ENCODE measurements at regions not wholly inside any gene's neighbourhood (a gene's known extent, or its start where the extent isn't known, plus 50 kb on each side); places are given as distances from the start of the nearest gene placed in this dataset.

- H3K18ac ChIP-seq (ENCODE audit: extremely low read depth, low read length), result no peak overlapping the region
- no peaks in the 10 kb centered on the region for H3K4me1 ChIP-seq (replicated peaks in 1 of 4; ENCODE audit: control insufficient read depth in 3 of 4, insufficient read depth in 4 of 4, low read length in 3 of 4)
- no peaks in the 10 kb centered on the region for H3K79me1 ChIP-seq (ENCODE audit: low read depth, low read length)
- H4K91ac ChIP-seq (replicated peaks; ENCODE audit: insufficient read length, low read length), result no peak overlapping the region
- H3K27ac ChIP-seq (ENCODE audit: low read depth, low read length), result no peak overlapping the region
- ChIA-PET CTCF (ENCODE audit: partially characterized antibody) (interaction anchor here (1.0 to 1.6 kb wide), 2 partner anchors 14 to 118 kb away, joined by 4 read pairs; no protein-coding TSS in a partner anchor), POLR2A (ENCODE audit: partially characterized antibody) (no interaction called here)
- H4K8ac ChIP-seq (ENCODE audit: extremely low read depth, insufficient read depth, low read length), result no peak overlapping the region
- no peak overlapping the region for H3K14ac ChIP-seq (ENCODE audit: insufficient read length)
- H3K27me3 ChIP-seq (replicated peaks in 1 of 4; ENCODE audit: control insufficient read depth in 3 of 4, extremely low read depth in 1 of 4, insufficient read depth in 3 of 4, low read length in 3 of 4), result no peaks in the 10 kb centered on the region
- no peak overlapping the region for H2BK5ac ChIP-seq (ENCODE audit: low read depth, low read length)
- no peak overlapping the region for H3K23ac ChIP-seq (ENCODE audit: insufficient read length)
- no peak overlapping the region for H3K56ac ChIP-seq (replicated peaks; ENCODE audit: insufficient read length, low read depth, low read length)
- DNase-seq (ENCODE audit: low read depth in 1 of 2, low spot score in 2 of 2) (no peak), FAIRE-seq (no peak)
- H2BK15ac ChIP-seq (ENCODE audit: low read length), result no peak overlapping the region
- no peaks in the 10 kb centered on the region for H3K36me3 ChIP-seq (ENCODE audit: control insufficient read depth in 2 of 4, insufficient read depth in 4 of 4, low read length in 3 of 4)
- no peak overlapping the region for H3K9ac ChIP-seq (replicated peaks in 1 of 4; ENCODE audit: extremely low read depth in 1 of 4, low read depth in 3 of 4, low read length in 3 of 4)
- no peaks in the 10 kb centered on the region for H3K9me3 ChIP-seq (ENCODE audit: insufficient read depth in 2 of 2, low read depth in 1 of 2, low read length in 1 of 2)
- H3K4me2 ChIP-seq (ENCODE audit: insufficient read depth in 1 of 2, low read depth in 2 of 2, low read length in 2 of 2), result no peak overlapping the region
- H3K23me2 ChIP-seq (ENCODE audit: low read depth, low read length), result no peaks in the 10 kb centered on the region
- no peak overlapping the region for H4K5ac ChIP-seq (ENCODE audit: insufficient read length, low read depth, low read length)
- no peak overlapping the region for H2BK120ac ChIP-seq (replicated peaks; ENCODE audit: low read depth, low read length)
- H2BK12ac ChIP-seq (ENCODE audit: low read depth, low read length), result no peak overlapping the region
- H2BK20ac ChIP-seq (ENCODE audit: low read length), result no peak overlapping the region
- H2AK5ac ChIP-seq (ENCODE audit: low read depth, low read length), result no peak overlapping the region
- H3K4ac ChIP-seq (replicated peaks; ENCODE audit: insufficient read length, low read depth, low read length), result no peak overlapping the region
- no peak overlapping the region for H2AFZ ChIP-seq (ENCODE audit: low read length)
- no peak overlapping the region for H3K4me3 ChIP-seq (ENCODE audit: extremely low read depth in 1 of 4, insufficient read depth in 2 of 4, low read depth in 3 of 4, low read length in 4 of 4)
- no peaks in the 10 kb centered on the region for H4K20me1 ChIP-seq (replicated peaks in 1 of 2; ENCODE audit: control insufficient read depth in 1 of 2, insufficient read depth in 2 of 2, low read length in 2 of 2)
- H3K79me2 ChIP-seq (ENCODE audit: control insufficient read depth in 1 of 2, insufficient read depth in 2 of 2, low read length in 2 of 2), result no peaks in the 10 kb centered on the region
- WGBS, 2 experiments (ENCODE audit: extremely low coverage in 1 of 2, insufficient coverage in 1 of 2, insufficient read length in 1 of 2, insufficient replicate concordance in 2 of 2, low coverage in 1 of 2, low lambda C conversion rate in 2 of 2, missing lambda C conversion rate in 1 of 2), result 92% methylated on average over 1 of the region's 1 CpG; no CpG with 5 or more reads in 1 of the 2 experiments
- TF ChIP-seq MAFK (IDR thresholded peaks at IDR 0.05; ENCODE audit: low read depth, low read length) (no peak), TCF12 (IDR thresholded peaks at IDR 0.05; ENCODE audit: low read depth, low read length) (no peak), ZNF274 (IDR thresholded peaks at IDR 0.05; ENCODE audit: borderline replicate concordance, extremely low read depth, low read length) (no peak)
These were observed 278.2 kb upstream of the KCNH8 start for GRCh38 chr3:18870074-18870640.

All from H1 (cell line).